Ovary (tissue), 3 donors: ENCODE measurements at regions not wholly inside any gene's neighbourhood (a gene's known extent, or its start where the extent isn't known, plus 50 kb on each side); places are given as distances from the start of the nearest gene placed in this dataset.

ENCODE experiments used
- EP300 ChIP-seq: sonication (generic); formaldehyde crosslinking; IDR thresholded peaks from one replicate; pipeline ENCODE4 v1.6.1; 2017; ENCODE audit warnings: antibody characterized with exemption
- POLR2A ChIP-seq: fragments of 450-650 bp; IDR thresholded peaks from one replicate; pipeline ENCODE4 v1.6.1; 2017; ENCODE audit warnings: antibody characterized with exemption, mild to moderate bottlenecking, moderate library complexity
- TF ChIP-seq, protein P1 (sequence below), 3 donors: fragments of 450-650 bp in 2 of 3; fragments of 200-600 bp in 1 of 3; IDR thresholded peaks; one replicate each; pipeline versions ENCODE4 v1.5.1 to v1.8.0; 2016 to 2022; ENCODE audit warnings: antibody characterized with exemption in 3 of 3, mild to moderate bottlenecking in 1 of 3
- donor health status: DM: no; HTN: no; CAD: no.

DNA sequence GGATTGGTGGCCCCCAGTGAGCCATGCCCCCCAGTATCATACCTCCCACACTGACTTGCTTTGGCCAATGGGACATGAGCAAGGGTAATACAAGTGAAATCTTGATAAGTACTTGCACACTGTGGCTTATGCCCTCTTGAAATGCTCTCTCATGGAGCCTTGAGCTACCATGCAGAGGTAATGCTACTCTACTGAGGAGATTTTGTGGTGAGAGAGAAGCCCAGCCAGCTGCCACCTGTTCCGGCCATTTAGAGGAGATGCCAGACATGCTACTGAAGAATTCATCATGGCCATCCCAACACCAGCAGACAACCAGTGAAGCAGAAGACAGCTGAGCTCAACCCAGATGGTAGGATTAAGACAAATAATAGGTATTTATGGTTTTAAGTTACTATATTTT is 299.5 kb downstream of the MEF2C start:
- TF ChIP-seq, protein P1, sequence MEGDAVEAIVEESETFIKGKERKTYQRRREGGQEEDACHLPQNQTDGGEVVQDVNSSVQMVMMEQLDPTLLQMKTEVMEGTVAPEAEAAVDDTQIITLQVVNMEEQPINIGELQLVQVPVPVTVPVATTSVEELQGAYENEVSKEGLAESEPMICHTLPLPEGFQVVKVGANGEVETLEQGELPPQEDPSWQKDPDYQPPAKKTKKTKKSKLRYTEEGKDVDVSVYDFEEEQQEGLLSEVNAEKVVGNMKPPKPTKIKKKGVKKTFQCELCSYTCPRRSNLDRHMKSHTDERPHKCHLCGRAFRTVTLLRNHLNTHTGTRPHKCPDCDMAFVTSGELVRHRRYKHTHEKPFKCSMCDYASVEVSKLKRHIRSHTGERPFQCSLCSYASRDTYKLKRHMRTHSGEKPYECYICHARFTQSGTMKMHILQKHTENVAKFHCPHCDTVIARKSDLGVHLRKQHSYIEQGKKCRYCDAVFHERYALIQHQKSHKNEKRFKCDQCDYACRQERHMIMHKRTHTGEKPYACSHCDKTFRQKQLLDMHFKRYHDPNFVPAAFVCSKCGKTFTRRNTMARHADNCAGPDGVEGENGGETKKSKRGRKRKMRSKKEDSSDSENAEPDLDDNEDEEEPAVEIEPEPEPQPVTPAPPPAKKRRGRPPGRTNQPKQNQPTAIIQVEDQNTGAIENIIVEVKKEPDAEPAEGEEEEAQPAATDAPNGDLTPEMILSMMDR (IDR thresholded peaks at IDR 0.05) = no peak
- TF ChIP-seq POLR2A (no peak), EP300 (no peak)
